ENCODE measurements at regions not wholly inside any gene's neighbourhood (a gene's known extent, or its start where the extent isn't known, plus 50 kb on each side); places are given as distances from the start of the nearest gene placed in this dataset.

DNA sequence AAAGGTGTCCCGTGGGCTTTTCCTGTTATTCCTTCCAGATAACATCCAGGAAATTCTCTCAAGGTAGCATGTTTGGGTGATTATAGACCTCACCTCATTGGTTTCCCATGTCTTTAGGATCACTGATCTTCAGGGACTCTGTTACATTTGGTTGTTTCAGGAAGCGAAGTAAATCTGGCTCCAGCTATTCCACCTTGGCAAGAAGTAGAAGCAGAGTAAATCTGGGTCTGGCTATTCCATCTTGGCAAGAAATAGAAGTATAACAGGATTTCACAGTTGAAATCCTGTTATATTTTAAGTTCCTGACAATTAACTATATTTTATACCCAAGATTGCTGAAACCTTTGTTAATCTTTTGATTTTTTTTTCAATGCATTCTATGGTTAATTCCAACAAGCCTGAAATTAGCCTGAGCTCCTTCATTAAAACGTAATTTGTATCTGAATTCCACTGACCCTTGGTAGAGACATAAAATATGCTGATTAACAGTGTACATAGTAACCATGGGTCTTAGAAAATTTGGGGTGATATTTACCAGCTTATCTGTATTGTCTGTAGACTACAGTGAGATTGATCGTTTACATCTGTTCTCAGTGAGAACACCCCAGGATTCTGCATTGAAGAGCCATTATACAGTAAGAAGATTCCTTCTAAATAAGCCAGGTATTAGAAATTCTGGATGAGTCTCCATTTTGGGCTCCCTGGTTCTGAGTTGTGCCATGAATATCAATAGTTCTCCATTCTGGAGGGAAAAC is 267.6 kb upstream of the SLITRK6 start:
- no peak overlapping the region for H3K4me3 ChIP-seq (ENCODE audit: low read length)
- no peak for DNase-seq (ENCODE audit: low read depth)
- no peak for TF ChIP-seq CTCF (IDR thresholded peaks at IDR 0.05; ENCODE audit: insufficient read depth, low read depth, low read length, missing control alignments)

GRCh38 chr13:86052141-86052540 is 252.9 kb upstream of the SLITRK6 start:
- no peak overlapping the region for H3K4me3 ChIP-seq (ENCODE audit: low read length)
- TF ChIP-seq CTCF (IDR thresholded peaks at IDR 0.05; ENCODE audit: insufficient read depth, low read depth, low read length, missing control alignments) = no peak
- no peak for DNase-seq (ENCODE audit: low read depth)

GRCh38 chr13:86051134-86052103 is 252.2 kb upstream of the SLITRK6 start:
- peak; percentile 90 for DNase-seq (ENCODE audit: low read depth)
- TF ChIP-seq CTCF (IDR thresholded peaks at IDR 0.05; ENCODE audit: insufficient read depth, low read depth, low read length, missing control alignments) = no peak
- H3K4me3 ChIP-seq (ENCODE audit: low read length) = no peak overlapping the region

- H3K4me3 ChIP-seq (ENCODE audit: low read length) = no peak overlapping the region
- DNase-seq (ENCODE audit: low read depth) = no peak
- no peak for TF ChIP-seq CTCF (IDR thresholded peaks at IDR 0.05; ENCODE audit: insufficient read depth, low read depth, low read length, missing control alignments)
These were observed 239.3 kb upstream of the SLITRK6 start for GRCh38 chr13:86038490-86038889.

- no peak for TF ChIP-seq CTCF (IDR thresholded peaks at IDR 0.05; ENCODE audit: insufficient read depth, low read depth, low read length, missing control alignments)
- DNase-seq (ENCODE audit: low read depth) = peak; percentile 68
- H3K4me3 ChIP-seq (ENCODE audit: low read length) = no peak overlapping the region
These were observed 221.3 kb upstream of the SLITRK6 start for GRCh38 chr13:86020351-86021002.

GRCh38 chr13:86006317-86006716 is 207.1 kb upstream of the SLITRK6 start:
- no peak for TF ChIP-seq CTCF (IDR thresholded peaks at IDR 0.05; ENCODE audit: insufficient read depth, low read depth, low read length, missing control alignments)
- H3K4me3 ChIP-seq (ENCODE audit: low read length) = no peak overlapping the region
- no peak for DNase-seq (ENCODE audit: low read depth)
